PC-3 (cell line): ENCODE measurements at regions not wholly inside any gene's neighbourhood (a gene's known extent, or its start where the extent isn't known, plus 50 kb on each side); places are given as distances from the start of the nearest gene placed in this dataset.
A peak's percentile ranks its signal among the peaks of the same experiment; 100 is the strongest.

Experiments used
- CTCF ChIP-seq: fragments of 300-600 bp; sonication (generic); conservative IDR thresholded peaks from 2 replicates; pipeline ENCODE4 v1.5.1; 2017; ENCODE audit warnings: antibody characterized with exemption, low read depth, mild to moderate bottlenecking, low read length
- EZH2 ChIP-seq: fragments of 300-600 bp; sonication (generic); IDR thresholded peaks from one replicate; pipeline ENCODE4 v1.6.1; 2017; ENCODE audit warnings: antibody characterized with exemption, mild to moderate bottlenecking, low read length; ENCODE audit not compliant: unreplicated experiment
- EZH2phosphoT487 ChIP-seq: fragments of 300-600 bp; sonication (generic); IDR thresholded peaks from 2 replicates; pipeline ENCODE4 v1.6.1; 2018; ENCODE audit warnings: mild to moderate bottlenecking, antibody characterized with exemption, low read length, borderline replicate concordance

GRCh38 chr2:12507295-12507694 is 209.4 kb upstream of the TRIB2 start:
- TF ChIP-seq CTCF = no peak
- no peak for TF ChIP-seq EZH2
- 0 out of 2 replicates have a peak, but pooled peaks have one; percentile 27 for TF ChIP-seq EZH2phosphoT487
